GM21576 (cell line): ENCODE measurements at regions not wholly inside any gene's neighbourhood (a gene's known extent, or its start where the extent isn't known, plus 50 kb on each side); places are given as distances from the start of the nearest gene placed in this dataset.
"Not testable (repeated sequence)": the region's sequence is repeated elsewhere in the genome, so short reads cannot be mapped to it uniquely, and the experiment has no call there.

Experiments
- ATAC-seq: cut with Tn5 transposase; IDR thresholded peaks from one replicate; pipeline ENCODE4 v1.9.1; 2021; ENCODE audit warnings: mild to moderate bottlenecking, moderate library complexity; ENCODE audit not compliant: unreplicated experiment

GRCh38 chr11:38461751-38462150, 1863.7 kb upstream of the RAG2 start:
- no peak for ATAC-seq

DNA sequence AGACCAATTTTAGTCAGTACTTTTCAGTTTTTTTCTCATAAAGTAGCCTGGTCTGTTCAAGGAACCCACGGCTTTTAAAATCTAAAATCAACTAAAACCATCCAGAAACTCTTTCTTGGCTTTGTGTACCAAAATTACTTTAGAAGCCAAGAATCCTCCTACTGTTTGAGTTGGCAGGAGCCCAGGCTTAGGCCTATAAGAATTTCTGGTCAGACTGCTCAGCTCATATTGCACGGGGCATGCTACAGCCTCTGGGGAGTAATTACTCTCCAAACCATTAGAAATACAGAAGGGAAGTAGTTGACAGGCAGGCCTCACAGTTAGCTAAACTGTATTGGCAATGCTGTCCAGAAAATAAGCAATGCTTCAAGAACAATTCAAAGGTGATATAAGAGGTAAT, 1862.9 kb upstream of the RAG2 start:
- no peak for ATAC-seq

- ATAC-seq, result no peak
These were observed 1862.4 kb upstream of the RAG2 start for GRCh38 chr11:38460429-38460828.

DNA sequence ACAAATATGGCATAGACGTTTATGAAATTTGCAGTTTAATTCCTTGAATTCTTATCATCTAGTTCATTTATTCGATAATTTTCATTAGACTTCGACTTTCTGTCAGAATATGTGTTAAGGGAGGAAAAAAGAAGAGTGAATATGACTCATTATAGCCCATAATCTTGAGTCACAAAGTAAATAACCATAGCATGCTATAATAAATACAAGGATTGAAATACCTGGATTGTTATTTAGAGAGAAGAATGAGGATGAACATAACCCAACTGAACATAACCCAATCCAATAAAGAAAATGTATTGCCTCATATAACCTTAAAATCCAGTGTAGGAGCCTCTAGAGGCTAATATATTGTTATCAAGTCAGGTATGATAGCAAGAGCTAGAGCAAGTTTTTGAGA, 1858.3 kb upstream of the RAG2 start:
- ATAC-seq, result no peak

GRCh38 chr11:38448284-38448683, 1850.2 kb upstream of the RAG2 start:
- no peak for ATAC-seq

- ATAC-seq, result no peak
These were observed 1848.3 kb upstream of the RAG2 start for GRCh38 chr11:38446336-38446735.

- ATAC-seq, result no peak
These were observed 1840.1 kb upstream of the RAG2 start for GRCh38 chr11:38438091-38438490.

DNA sequence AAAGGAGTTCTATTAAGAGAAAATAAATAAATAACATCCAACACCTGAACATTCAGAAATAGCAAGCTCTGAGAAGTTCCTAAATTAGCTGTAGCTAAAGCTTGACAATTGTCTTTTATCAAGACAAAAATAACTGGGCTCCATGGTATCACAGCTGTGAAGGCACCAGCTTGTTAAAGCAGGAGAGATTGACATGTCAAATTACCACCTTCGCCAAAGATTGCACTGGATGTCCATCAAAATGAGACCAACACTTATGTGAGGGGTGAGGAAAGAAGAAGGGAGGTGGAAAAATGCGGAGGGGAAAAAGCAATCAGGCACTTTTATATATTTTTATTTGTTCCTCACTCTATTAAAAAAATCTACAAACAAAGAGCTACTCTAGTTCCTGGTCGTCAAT, 1827.5 kb upstream of the RAG2 start:
- ATAC-seq, result no peak

GRCh38 chr11:38423042-38423441, 1825.0 kb upstream of the RAG2 start:
- ATAC-seq, result no peak

- no peak for ATAC-seq
These were observed 1818.1 kb upstream of the RAG2 start for GRCh38 chr11:38416141-38416540.

- no peak for ATAC-seq
These were observed 1813.1 kb upstream of the RAG2 start for GRCh38 chr11:38411149-38411548.

- no peak for ATAC-seq
These were observed 1804.0 kb upstream of the RAG2 start for GRCh38 chr11:38402063-38402462.

DNA sequence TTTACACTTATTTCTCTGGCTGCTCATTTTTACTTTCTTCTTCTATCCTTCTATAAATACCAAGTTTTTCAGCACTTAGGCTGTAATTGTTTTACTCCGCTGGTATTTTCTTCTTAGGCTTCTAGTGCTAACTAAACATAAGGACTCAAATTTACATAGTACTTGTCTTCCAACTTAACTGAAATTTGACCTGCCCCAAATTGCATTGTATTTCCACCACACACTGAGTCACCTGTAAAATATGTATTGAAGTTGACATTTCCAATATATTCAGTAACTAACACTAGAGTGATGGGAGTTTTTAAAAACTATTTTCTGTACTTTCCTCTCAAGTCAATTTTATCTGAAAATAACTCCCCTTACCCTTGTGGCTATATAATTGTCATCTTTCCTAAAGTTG, 1794.1 kb upstream of the RAG2 start:
- no peak for ATAC-seq

- ATAC-seq, result no peak
These were observed 1786.5 kb upstream of the RAG2 start for GRCh38 chr11:38384568-38384967.

DNA sequence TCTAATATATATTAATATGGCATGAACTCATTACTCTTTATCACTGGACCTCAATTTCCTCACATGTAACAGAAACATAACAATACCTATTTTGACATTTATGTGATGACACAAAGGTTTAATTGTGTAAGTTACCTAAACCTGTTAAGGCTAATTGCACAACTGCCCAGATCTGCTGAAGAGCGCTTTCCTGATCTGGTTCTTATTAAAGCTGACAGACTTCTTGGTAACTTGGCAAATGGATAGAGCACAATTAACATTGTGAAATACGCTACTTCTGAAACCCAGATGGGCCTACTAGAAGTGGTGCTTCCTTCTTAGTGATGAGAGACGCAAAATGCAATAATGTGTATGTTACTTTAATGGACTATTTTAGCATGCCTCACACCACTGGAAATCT, 1767.2 kb upstream of the RAG2 start:
- no peak for ATAC-seq

DNA sequence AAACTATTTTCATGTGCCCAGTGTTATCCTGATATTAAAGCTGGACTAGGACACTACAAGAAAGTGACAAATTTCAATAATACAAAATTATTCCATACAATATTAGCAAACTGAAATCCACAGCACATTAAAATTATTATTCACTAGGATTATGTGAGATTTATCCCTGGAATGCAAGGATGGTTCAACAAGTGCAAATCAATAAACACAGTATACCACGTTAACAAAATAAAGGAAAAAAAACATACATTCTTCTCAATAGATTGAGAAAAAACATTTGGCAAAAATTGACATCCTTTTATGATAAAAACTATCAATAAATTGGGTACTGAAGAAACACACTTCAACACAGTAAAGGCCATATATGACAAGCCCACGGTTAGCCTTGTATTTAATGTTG, 1758.2 kb upstream of the RAG2 start:
- ATAC-seq, result no peak

DNA sequence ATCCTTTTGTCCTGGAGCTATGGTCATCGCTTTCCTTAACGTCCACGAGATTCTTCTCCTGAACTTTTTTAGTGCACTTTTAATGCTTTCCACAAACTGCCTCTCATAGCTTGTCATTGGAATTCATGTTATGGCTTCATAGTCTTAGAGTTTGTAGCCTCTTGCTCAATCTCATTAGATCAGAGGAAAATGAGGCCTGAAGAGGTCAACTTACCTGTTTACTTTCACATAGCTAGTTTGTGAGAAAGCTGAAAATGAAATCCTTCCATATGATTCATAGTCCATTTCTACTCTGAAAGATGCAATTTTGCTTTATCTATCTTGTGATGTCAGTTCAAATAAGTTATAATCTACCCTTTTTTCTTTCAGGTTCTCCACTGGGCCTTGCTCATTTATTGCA, 1747.2 kb upstream of the RAG2 start:
- no peak for ATAC-seq

GRCh38 chr11:38341612-38342011, 1743.6 kb upstream of the RAG2 start:
- not testable (repeated sequence) for ATAC-seq

DNA sequence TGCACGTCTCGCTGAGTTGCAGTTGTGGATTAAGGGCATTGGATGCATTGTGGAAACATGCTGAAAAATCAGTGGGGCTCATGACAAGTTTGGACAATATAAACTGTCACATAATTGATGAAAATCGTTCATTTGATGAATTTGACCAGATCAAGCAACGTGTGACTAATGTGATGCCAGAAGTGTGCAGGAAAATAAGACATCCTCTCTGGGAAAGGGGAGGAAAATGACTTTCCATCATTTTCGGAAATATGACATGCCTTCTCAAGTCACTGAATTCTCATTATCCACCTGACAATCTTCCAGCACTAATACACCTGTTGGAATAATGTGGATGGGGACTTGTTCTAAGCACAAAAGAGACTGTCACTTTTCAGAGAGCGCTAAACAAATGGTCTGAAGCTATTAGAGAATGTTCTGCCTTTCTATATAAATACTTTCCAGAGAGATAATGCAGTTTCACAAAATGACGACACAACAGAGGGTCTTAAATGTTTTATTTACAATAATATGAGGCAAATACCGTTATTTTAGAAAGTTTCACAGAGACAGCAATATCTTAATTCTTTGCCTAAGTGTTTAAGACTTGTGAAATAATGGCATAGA, 1741.9 kb upstream of the RAG2 start:
- no peak for ATAC-seq

DNA sequence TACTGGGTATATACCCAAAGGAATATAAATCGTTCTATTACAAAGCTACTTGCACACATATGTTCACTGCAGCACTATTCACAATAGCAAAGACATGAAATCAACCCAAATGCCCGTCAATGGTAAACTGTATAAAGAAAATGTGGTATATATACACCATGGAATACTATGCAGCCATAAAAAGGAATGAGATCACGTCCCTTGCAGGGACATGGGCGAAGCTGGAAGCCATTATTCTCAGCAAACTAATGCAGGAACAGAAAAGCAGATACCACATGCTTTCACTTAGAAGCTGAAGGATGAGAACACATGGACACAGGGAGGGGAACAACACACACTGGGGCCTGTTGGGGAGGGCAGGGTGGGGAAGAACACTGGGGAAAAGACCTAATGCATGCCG, 1740.0 kb upstream of the RAG2 start:
- not testable (repeated sequence) for ATAC-seq

DNA sequence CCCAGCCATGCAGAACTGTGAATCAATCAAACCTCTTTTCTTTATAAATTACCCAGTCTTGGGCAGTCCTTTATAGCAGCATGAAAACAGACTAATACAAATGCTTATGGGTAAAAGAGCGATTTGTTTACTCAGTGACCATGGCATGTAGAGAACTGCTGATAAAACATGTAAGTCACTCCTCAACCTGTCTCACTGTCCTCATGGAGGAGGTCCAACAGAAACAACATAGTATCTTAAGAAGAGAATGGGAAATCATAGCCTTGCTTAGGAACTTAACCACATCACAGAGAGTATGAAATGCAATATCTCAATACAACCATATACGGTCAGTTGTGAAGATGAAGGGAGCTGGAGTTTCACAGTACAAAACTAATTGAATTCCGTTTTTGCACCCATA, 1734.0 kb upstream of the RAG2 start:
- no peak for ATAC-seq

DNA sequence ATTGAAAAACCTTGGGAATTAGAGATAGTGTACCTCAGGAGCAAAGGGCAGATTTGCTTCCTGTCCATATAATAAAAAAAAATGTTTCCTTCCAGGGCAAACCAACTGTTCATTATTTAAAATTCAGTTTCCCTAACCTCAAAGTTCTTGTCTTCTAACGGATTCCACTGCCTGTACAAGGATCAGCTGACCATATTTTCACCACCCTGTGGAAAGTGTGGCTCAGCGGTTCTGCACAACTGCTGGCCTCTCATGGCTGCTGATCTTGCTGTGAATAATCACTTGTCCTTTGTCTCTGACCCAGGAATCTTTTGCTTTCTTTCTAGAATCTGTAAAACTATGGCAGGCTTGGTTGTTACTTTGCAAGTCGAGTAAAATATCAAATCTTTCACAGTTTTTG, 1732.5 kb upstream of the RAG2 start:
- ATAC-seq, result no peak

GRCh38 chr11:38323961-38324761, 1726.1 kb upstream of the RAG2 start:
- ATAC-seq, result no peak
